IMR-90 (cell line): ENCODE measurements at regions not wholly inside any gene's neighbourhood (a gene's known extent, or its start where the extent isn't known, plus 50 kb on each side); places are given as distances from the start of the nearest gene placed in this dataset.

Source experiments
- ATAC-seq: fragments of 200-7000 bp; cut with Tn5 transposase; 2 replicates; pipeline ENCODE4 v1.9.1; 2020; ENCODE audit warnings: low read depth, mild to moderate bottlenecking, moderate library complexity
- BruUV-seq: library from RNA; stranded (reverse); fragments of 400-500 nt; replicated peaks from 2 replicates; lab custom pipeline; 2021; lab: Mats Ljungman, UMichigan
- CTCF ChIA-PET: fragments of 300-600 bp; formaldehyde crosslinking; extraction: SDS; loops from one replicate; lab custom pipeline; 2021; ENCODE audit warnings: antibody characterized with exemption; lab: Yijun Ruan, JAX
- POLR2A ChIA-PET: fragments of 300-600 bp; sonication (Branson Sonifier 250); formaldehyde crosslinking; loops from one replicate; lab custom pipeline; 2022; ENCODE audit warnings: antibody characterized with exemption; ENCODE audit not compliant: unreplicated experiment; lab: Charles Lee
- DNase-seq: peaks from one replicate; pipeline ENCODE4 v3.0.0; 2013
- H2AFZ ChIP-seq: replicated peaks from 2 replicates; pipeline ENCODE3; 2013; ENCODE audit warnings: low read length, mild to moderate bottlenecking; ENCODE audit not compliant: poor library complexity
- H2AK5ac ChIP-seq: 2 replicates; pipeline ENCODE4 v1.6.1; 2013; ENCODE audit warnings: low read depth, low read length, inconsistent platforms
- H2AK9ac ChIP-seq: replicated peaks from 2 replicates; pipeline ENCODE3; 2013; ENCODE audit warnings: mild to moderate bottlenecking, low read depth, low read length, moderate library complexity; ENCODE audit not compliant: poor library complexity
- H2BK120ac ChIP-seq: 2 replicates; pipeline ENCODE4 v1.6.1; 2013; ENCODE audit warnings: low read depth, low read length, inconsistent platforms
- H2BK15ac ChIP-seq: 3 replicates; pipeline ENCODE4 v1.6.1; 2013; ENCODE audit warnings: low read depth, low read length, inconsistent platforms
- H2BK20ac ChIP-seq: 2 replicates; pipeline ENCODE4 v1.6.1; 2013; ENCODE audit warnings: low read depth, mild to moderate bottlenecking, inconsistent platforms, low read length, moderate library complexity
- H2BK5ac ChIP-seq: 2 replicates; pipeline ENCODE4 v1.6.1; 2013; ENCODE audit warnings: mild to moderate bottlenecking, low read depth, low read length, inconsistent platforms; ENCODE audit not compliant: poor library complexity, severe bottlenecking
- H3K14ac ChIP-seq: replicated peaks from 2 replicates; pipeline ENCODE4 v1.6.1; 2013; ENCODE audit warnings: low read depth, low read length, inconsistent platforms
- H3K18ac ChIP-seq: 2 replicates; pipeline ENCODE4 v1.6.1; 2013; ENCODE audit warnings: low read depth, low read length, control low read depth
- H3K23ac ChIP-seq: 2 replicates; pipeline ENCODE4 v1.6.1; 2013; ENCODE audit warnings: low read depth, low read length, inconsistent platforms
- H3K27ac ChIP-seq: 2 replicates; pipeline ENCODE4 v1.5.1; 2013; ENCODE audit warnings: mild to moderate bottlenecking, control low read depth, low read length; ENCODE audit not compliant: insufficient read depth
- H3K27me3 ChIP-seq: 2 replicates; pipeline ENCODE4 v1.6.1; 2013; ENCODE audit warnings: low read length; ENCODE audit not compliant: control insufficient read depth, insufficient read depth
- H3K36me3 ChIP-seq: 2 replicates; pipeline ENCODE4 v1.6.1; 2013; ENCODE audit warnings: low read length, mixed read lengths; ENCODE audit not compliant: control insufficient read depth, insufficient read depth
- H3K4ac ChIP-seq: 2 replicates; pipeline ENCODE4 v1.6.1; 2013; ENCODE audit warnings: low read depth, low read length, inconsistent platforms
- H3K4me1 ChIP-seq: 2 replicates; pipeline ENCODE4 v1.6.1; 2013; ENCODE audit warnings: low read length, mixed read lengths; ENCODE audit not compliant: control insufficient read depth, insufficient read depth
- H3K4me2 ChIP-seq: 2 replicates; pipeline ENCODE4 v1.6.1; 2013; ENCODE audit warnings: low read depth, mild to moderate bottlenecking, control low read depth, low read length, moderate library complexity
- H3K4me3 ChIP-seq: 2 replicates; pipeline ENCODE4 v1.5.1; 2013; ENCODE audit warnings: low read depth, mild to moderate bottlenecking, control low read depth, low read length, moderate library complexity; ENCODE audit not compliant: insufficient read depth
- H3K56ac ChIP-seq: 2 replicates; pipeline ENCODE4 v1.6.1; 2013; ENCODE audit warnings: low read length, inconsistent platforms; ENCODE audit not compliant: insufficient read depth; ENCODE audit errors: extremely low read depth
- H3K79me1 ChIP-seq, 2 experiments: 2 replicates each; pipeline ENCODE4 v1.6.1; 2013; ENCODE audit warnings: low read length in 2 of 2, inconsistent platforms in 1 of 2, low read depth in 1 of 2
- H3K9ac ChIP-seq: 2 replicates; pipeline ENCODE4 v1.6.1; 2013; ENCODE audit warnings: low read depth, low read length, control low read depth
- H3K9me1 ChIP-seq: 2 replicates; pipeline ENCODE4 v1.6.1; 2013; ENCODE audit warnings: low read length, inconsistent platforms; ENCODE audit not compliant: insufficient read depth
- H3K9me3 ChIP-seq: 2 replicates; pipeline ENCODE4 v1.6.1; 2013; ENCODE audit warnings: low read length; ENCODE audit not compliant: control insufficient read depth, insufficient read depth
- H4K20me1 ChIP-seq: 2 replicates; pipeline ENCODE4 v1.6.1; 2013; ENCODE audit warnings: low read length, inconsistent platforms; ENCODE audit not compliant: insufficient read depth
- H4K5ac ChIP-seq: 2 replicates; pipeline ENCODE4 v1.6.1; 2013; ENCODE audit warnings: mild to moderate bottlenecking, low read depth, low read length, control low read depth
- H4K8ac ChIP-seq, 2 experiments: 2 replicates each; pipeline ENCODE4 v1.6.1; 2013; ENCODE audit warnings: low read depth in 2 of 2, low read length in 2 of 2, control low read depth in 1 of 2, inconsistent platforms in 1 of 2
- H4K91ac ChIP-seq: 2 replicates; pipeline ENCODE4 v1.6.1; 2013; ENCODE audit warnings: low read depth, low read length, inconsistent platforms; ENCODE audit not compliant: insufficient read depth
- CEBPB ChIP-seq: IDR thresholded peaks from 2 replicates; pipeline ENCODE4 v1.6.1; 2012; ENCODE audit warnings: low read depth, low read length, improper control_type of control experiment
- CHD1 ChIP-seq: IDR thresholded peaks from 2 replicates; pipeline ENCODE4 v1.6.1; 2012; ENCODE audit warnings: low read depth, low read length, improper control_type of control experiment
- CTCF ChIP-seq: conservative IDR thresholded peaks from 2 replicates; pipeline ENCODE4 v1.5.1; 2012; ENCODE audit warnings: mild to moderate bottlenecking, low read depth, low read length, improper control_type of control experiment
- USF2 ChIP-seq: fragments of 150-350 bp; IDR thresholded peaks from 2 replicates; pipeline ENCODE4 v1.6.1; 2017; ENCODE audit warnings: mild to moderate bottlenecking, antibody characterized with exemption, low read length, low read depth
- WGBS, 2 experiments: methylation state at CpG; one replicate each; pipeline versions ENCODE4 v1.1.5 to v1.1.7; 2013; ENCODE audit warnings: missing lambda C conversion rate in 2 of 2; ENCODE audit not compliant: insufficient read length in 1 of 2; ENCODE audit errors: extremely low coverage in 2 of 2; 5-methylcytosine and 5-hydroxymethylcytosine counted together
- dilution Hi-C: fragments of 300-500 bp; cut with HindIII; formaldehyde crosslinking; loops from one replicate; pipeline ENCODE4 v1.14.3; 2018; ENCODE audit warnings: low sequenced_read_pairs; ENCODE audit not compliant: unreplicated experiment
- in situ Hi-C: fragments of 300-500 bp; cut with MboI; formaldehyde crosslinking; loops from 3 replicates; pipeline ENCODE4 v1.14.3; 2019; ENCODE audit warnings: low sequenced_read_pairs, inconsistent platforms, mixed read lengths
- intact Hi-C: fragments of 100-400 bp; cut with micrococcal nuclease; formaldehyde crosslinking; loops from 2 replicates; pipeline ENCODE4 v1.10.0; 2022

- H3K18ac ChIP-seq: no peak overlapping the region
- ATAC-seq (no peak), DNase-seq (no peak)
- H3K9ac ChIP-seq: no peak overlapping the region
- H3K4me3 ChIP-seq: no peak overlapping the region
- no peak overlapping the region for H2BK120ac ChIP-seq
- H2BK20ac ChIP-seq: no peak overlapping the region
- H3K56ac ChIP-seq: no peak overlapping the region
- no peak overlapping the region for H3K23ac ChIP-seq
- no peak overlapping the region for H4K8ac ChIP-seq
- no TSS peak for BruUV-seq
- no peak overlapping the region for H4K5ac ChIP-seq
- peaks cover 3% of the 10 kb centered on the region; the same call in 1 of the 2 replicates for H3K9me1 ChIP-seq
- no peaks in the 10 kb centered on the region for H3K27me3 ChIP-seq
- H3K4me2 ChIP-seq: no peak overlapping the region
- H3K9me3 ChIP-seq: no peaks in the 10 kb centered on the region
- 100% methylated on average over 2 of the region's 10 CpGs; no CpG with 5 or more reads in 1 of the 2 experiments for WGBS, 2 experiments
- no peak for TF ChIP-seq CTCF
- TF ChIP-seq USF2: no peak
- no peak for TF ChIP-seq CHD1
- TF ChIP-seq CEBPB: no peak
- H3K79me1 ChIP-seq: no peaks in the 10 kb centered on the region
- H2AFZ ChIP-seq: no peak overlapping the region
- no peaks in the 10 kb centered on the region for H4K20me1 ChIP-seq
- no peak overlapping the region for H2BK5ac ChIP-seq
- no peak overlapping the region for H2AK5ac ChIP-seq
- ChIA-PET CTCF (no interaction called here), POLR2A (interaction anchor here (0.6 kb wide), 1 partner anchor 217 kb away, joined by 4 read pairs; no protein-coding TSS in a partner anchor)
- H3K27ac ChIP-seq: no peak overlapping the region
- dilution Hi-C loops (no loop called here), intact Hi-C loops (no loop called here), in situ Hi-C loops (no loop called here)
- H3K4me1 ChIP-seq: peaks cover 8% of the 10 kb centered on the region
- no peak overlapping the region for H2BK15ac ChIP-seq
- H3K14ac ChIP-seq: no peak overlapping the region
- H2AK9ac ChIP-seq: no peak overlapping the region
- no peaks in the 10 kb centered on the region for H3K36me3 ChIP-seq
- H3K4ac ChIP-seq: peak overlapping the region; percentile 10; the same call in 1 of the 2 replicates
- H4K91ac ChIP-seq: no peak overlapping the region
Observed at GRCh38 chr13:44218501-44219240, 155.0 kb upstream of the SERP2 start.
